OCI-LY7 (cell line): ENCODE measurements at regions not wholly inside any gene's neighbourhood (a gene's known extent, or its start where the extent isn't known, plus 50 kb on each side); places are given as distances from the start of the nearest gene placed in this dataset.

Source experiments
- CTCF ChIP-seq: fragments of 200-600 bp; sonication (generic); conservative IDR thresholded peaks from 2 replicates; pipeline ENCODE4 v1.5.1; 2014; ENCODE audit warnings: mild to moderate bottlenecking, antibody characterized with exemption, low read length, moderate library complexity, mixed read lengths
- EZH2phosphoT487 ChIP-seq: fragments of 200-600 bp; sonication (generic); IDR thresholded peaks from 2 replicates; pipeline ENCODE4 v1.6.1; 2018; ENCODE audit warnings: low read depth, borderline replicate concordance, mild to moderate bottlenecking, mixed run types, antibody characterized with exemption, low read length, moderate library complexity, mixed read lengths

GRCh38 chr10:128457136-128457535, 330.9 kb upstream of the MKI67 start:
- TF ChIP-seq CTCF: no peak
- no peak for TF ChIP-seq EZH2phosphoT487
